ENCODE measurements at regions not wholly inside any gene's neighbourhood (a gene's known extent, or its start where the extent isn't known, plus 50 kb on each side); places are given as distances from the start of the nearest gene placed in this dataset.
A peak's percentile ranks its signal among the peaks of the same experiment; 100 is the strongest.

DNA sequence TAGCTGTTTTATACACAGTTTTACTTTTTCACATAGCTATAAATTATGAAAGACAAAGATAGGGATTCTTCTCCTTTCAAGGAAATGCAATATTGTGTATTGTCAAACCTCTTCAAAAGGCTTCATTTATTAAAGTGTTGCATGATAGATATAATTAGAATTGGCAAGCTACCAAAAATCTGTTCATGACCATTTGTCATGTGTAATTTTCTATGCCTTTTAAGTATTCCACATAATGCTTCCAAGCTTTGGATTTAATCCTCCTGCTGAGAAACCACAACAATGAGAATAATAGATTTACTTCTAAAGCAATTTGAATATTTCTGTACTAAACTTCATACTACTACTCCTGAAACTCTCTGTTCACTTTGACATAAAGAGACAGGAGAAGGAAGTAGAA lies 403.2 kb upstream of the CCDC179 start:
- TF ChIP-seq, protein P1, sequence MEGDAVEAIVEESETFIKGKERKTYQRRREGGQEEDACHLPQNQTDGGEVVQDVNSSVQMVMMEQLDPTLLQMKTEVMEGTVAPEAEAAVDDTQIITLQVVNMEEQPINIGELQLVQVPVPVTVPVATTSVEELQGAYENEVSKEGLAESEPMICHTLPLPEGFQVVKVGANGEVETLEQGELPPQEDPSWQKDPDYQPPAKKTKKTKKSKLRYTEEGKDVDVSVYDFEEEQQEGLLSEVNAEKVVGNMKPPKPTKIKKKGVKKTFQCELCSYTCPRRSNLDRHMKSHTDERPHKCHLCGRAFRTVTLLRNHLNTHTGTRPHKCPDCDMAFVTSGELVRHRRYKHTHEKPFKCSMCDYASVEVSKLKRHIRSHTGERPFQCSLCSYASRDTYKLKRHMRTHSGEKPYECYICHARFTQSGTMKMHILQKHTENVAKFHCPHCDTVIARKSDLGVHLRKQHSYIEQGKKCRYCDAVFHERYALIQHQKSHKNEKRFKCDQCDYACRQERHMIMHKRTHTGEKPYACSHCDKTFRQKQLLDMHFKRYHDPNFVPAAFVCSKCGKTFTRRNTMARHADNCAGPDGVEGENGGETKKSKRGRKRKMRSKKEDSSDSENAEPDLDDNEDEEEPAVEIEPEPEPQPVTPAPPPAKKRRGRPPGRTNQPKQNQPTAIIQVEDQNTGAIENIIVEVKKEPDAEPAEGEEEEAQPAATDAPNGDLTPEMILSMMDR (IDR thresholded peaks at IDR 0.05; ENCODE audit: low read depth, low read length, missing control alignments), result no peak
- H3K4me3 ChIP-seq (ENCODE audit: low read depth, low read length), result no peak overlapping the region
- peak; percentile 18 for DNase-seq (ENCODE audit: low read depth)
- in situ Hi-C loops (cut with HindIII; ENCODE audit: low sequenced_read_pairs), result no loop called here

DNA sequence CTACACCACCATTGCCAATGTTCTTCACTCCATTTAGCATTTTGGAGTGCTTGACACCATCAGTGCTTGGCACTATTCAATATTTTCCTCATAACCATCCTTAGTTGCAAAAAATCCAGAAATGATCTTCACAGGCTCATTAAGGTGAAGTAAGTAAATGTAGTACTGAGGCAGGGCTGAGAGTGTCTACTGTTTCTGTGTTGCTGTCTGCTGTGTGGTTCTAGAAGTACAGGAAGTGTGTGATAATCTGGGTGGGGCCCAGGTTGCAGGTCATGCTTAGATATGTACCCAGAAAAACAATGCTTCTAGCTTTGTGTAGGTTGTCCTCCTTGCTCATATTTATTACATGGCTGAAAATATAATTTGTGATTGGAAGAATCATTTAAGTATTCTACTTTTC lies 411.8 kb upstream of the CCDC179 start:
- in situ Hi-C loops (cut with HindIII; ENCODE audit: low sequenced_read_pairs), result no loop called here
- TF ChIP-seq, protein P1 (IDR thresholded peaks at IDR 0.05; ENCODE audit: low read depth, low read length, missing control alignments), result no peak
- DNase-seq (ENCODE audit: low read depth), result no peak
- H3K4me3 ChIP-seq (ENCODE audit: low read depth, low read length), result no peak overlapping the region

DNA sequence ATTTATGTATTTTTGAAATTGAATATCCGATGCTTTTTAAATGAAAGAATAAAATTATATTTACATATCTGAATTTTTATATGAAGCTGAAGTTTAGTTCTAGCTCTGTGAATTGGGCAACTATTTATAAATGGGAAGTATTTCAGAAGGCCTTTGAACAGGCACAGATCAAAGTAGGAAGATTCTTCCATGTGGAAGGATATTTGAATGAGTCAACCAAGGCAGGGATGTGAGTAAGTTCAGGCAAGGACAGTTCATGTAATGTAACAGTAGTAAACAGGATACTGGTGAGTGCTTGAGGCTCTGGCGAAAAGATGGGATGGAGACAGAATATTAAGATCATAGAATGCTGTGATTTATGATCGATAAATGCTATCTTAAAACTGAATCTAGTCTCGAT lies 417.8 kb upstream of the CCDC179 start:
- in situ Hi-C loops (cut with HindIII; ENCODE audit: low sequenced_read_pairs), result no loop called here
- peak; percentile 34 for DNase-seq (ENCODE audit: low read depth)

DNA sequence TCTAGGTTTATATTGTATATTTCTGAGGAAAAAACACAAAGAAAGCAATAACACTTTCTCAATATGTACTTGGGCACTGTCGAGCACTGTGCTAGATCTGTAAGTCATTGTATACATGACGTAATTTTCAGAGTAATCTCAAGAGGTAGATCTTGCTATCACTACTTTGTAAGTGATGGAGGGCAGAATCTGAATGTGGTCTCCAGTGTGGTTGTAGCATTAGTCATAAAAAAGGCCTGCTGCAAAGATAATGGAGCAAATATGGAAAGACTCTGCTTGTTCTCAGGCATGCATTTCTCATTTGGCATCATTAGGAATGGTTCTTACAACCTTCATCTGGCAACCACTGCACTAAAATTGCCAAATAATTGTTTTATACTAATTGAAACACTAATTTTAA lies 419.8 kb upstream of the CCDC179 start:
- no peak overlapping the region for H3K4me3 ChIP-seq (ENCODE audit: low read depth, low read length)
- DNase-seq (ENCODE audit: low read depth), result peak; percentile 19
- TF ChIP-seq, protein P1 (IDR thresholded peaks at IDR 0.05; ENCODE audit: low read depth, low read length, missing control alignments), result no peak
- in situ Hi-C loops (cut with HindIII; ENCODE audit: low sequenced_read_pairs), result no loop called here

More for the DNA sequence above, 417.8 kb upstream of the CCDC179 start:
- TF ChIP-seq, protein P1 (IDR thresholded peaks at IDR 0.05; ENCODE audit: low read depth, low read length, missing control alignments), result no peak
- H3K4me3 ChIP-seq (ENCODE audit: low read depth, low read length), result no peak overlapping the region

DNA sequence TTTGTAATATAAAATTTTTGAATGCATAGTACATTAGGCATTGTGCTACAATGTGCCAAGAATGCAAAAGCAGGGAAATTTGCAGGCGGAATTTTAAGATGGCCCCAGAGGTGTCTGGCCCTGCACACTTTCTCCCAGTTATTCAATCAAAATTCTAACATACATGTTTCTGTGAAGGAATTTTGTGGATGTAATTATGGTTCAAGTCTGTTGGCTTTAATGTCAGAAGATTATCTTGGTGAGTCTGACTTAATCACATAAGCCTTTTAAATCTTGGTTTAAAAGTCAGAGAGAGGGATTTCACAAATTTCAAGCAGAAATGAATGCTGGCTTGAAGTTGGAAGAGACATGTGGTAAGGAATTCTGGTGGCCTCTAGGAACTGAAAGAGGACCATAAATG lies 423.4 kb upstream of the CCDC179 start:
- DNase-seq (ENCODE audit: low read depth), result no peak
- no peak overlapping the region for H3K4me3 ChIP-seq (ENCODE audit: low read depth, low read length)
- in situ Hi-C loops (cut with HindIII; ENCODE audit: low sequenced_read_pairs), result no loop called here
- TF ChIP-seq, protein P1 (IDR thresholded peaks at IDR 0.05; ENCODE audit: low read depth, low read length, missing control alignments), result no peak

DNA sequence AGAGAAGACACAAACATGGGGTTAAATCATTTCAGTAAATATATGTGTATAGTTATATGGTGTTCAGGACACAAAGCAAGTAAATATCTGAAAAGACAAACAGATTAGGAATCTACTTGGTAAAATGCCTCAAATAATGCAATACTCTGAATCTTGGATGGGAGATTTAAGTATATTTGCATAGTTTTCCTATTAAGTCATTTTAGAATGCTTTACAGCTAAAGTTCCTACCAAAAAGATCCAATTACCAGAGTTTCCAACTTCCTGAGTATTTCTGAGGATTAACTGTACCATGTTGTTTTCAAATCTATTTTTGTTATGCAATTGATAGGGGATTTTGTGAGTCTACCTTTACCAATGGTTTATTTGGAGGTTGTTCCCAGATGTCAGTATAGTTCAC lies 424.4 kb upstream of the CCDC179 start:
- TF ChIP-seq, protein P1 (IDR thresholded peaks at IDR 0.05; ENCODE audit: low read depth, low read length, missing control alignments), result no peak
- DNase-seq (ENCODE audit: low read depth), result no peak
- in situ Hi-C loops (cut with HindIII; ENCODE audit: low sequenced_read_pairs), result no loop called here
- H3K4me3 ChIP-seq (ENCODE audit: low read depth, low read length), result no peak overlapping the region
